NCI-H1105 (cell line): ENCODE measurements at regions not wholly inside any gene's neighbourhood (a gene's known extent, or its start where the extent isn't known, plus 50 kb on each side); places are given as distances from the start of the nearest gene placed in this dataset.
A peak's percentile ranks its signal among the peaks of the same experiment; 100 is the strongest.

Experiments used
- DNase-seq: peaks from one replicate; lab custom pipeline; 2025; lab: John Stamatoyannopoulos, UW

DNA sequence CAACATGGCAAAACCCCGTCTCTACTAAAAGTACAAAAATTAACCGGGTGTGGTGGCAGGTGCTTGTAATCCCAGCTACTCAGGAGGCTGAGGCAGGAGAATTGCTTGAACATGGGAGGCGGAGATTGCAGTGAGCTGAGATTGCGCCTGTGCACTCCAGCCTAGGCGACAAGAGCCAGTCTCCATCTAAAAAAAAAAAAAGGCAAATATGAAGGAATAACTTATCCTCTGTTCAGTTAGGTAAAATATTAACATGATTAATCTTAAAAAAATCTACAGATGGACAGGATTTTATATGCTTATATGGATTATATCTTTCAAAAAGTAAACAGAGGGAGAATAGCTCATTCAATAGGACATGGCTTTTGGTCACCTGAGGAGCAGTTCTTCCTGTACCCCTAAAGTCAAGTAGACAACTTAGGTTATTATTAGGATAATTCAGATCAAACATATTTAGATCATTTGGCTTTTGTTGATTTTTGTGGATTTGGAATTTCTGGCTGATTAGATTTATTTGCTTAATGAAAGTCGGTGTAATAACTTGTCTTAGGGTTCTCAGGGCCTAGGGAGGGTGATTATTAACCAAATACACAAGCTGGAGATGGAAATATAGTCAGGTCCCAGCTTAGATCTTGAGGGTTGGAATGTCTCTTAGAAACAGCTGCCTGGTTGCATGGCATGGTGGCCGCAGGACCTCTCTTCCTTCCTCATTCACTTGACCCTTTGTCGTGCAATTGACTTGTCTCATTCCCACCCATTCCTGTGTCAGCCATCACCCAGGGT, 82.1 kb upstream of the ONECUT1 start:
- DNase-seq: no peak

DNA sequence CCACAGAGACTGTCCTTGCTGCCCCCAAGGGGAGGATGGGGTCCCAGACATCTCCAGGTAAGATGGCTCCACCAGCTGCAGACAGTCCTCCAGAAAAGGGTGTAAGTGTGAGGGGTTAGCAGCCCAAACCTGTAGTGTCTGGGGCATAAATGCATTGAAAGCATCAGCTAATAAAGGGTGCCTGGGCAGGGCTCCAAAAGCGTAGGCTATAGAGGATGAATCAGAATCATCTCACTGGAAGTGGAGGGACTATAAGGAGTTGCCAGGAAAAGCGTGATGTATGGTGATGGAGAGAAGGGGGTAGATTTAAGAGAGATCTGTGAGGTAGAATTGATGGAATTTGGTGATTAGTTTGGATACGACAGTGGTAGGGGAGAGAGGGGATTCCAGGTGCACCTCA, 79.9 kb upstream of the ONECUT1 start:
- DNase-seq: no peak

GRCh38 chr15:52866698-52867097, 76.6 kb upstream of the ONECUT1 start:
- DNase-seq: no peak

DNA sequence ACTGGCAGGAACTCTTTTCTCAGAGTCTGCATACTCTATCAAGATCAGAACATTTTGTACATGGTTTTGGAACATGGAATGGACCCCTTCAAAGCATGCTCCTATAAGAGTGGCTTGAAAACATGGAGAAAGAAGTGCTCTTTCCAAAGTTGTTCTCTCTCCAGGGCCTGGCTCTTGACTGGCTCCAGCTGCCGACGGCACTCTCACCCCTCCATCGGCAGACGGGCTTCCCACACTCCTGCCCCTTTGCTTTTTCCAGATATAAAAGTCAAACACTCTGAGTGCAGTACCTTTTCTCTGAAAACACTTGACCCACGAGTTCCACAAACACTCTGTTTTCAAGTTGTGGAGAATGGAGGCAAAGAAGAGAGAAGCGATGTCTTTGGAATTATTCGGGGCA, 72.5 kb upstream of the ONECUT1 start:
- no peak for DNase-seq

DNA sequence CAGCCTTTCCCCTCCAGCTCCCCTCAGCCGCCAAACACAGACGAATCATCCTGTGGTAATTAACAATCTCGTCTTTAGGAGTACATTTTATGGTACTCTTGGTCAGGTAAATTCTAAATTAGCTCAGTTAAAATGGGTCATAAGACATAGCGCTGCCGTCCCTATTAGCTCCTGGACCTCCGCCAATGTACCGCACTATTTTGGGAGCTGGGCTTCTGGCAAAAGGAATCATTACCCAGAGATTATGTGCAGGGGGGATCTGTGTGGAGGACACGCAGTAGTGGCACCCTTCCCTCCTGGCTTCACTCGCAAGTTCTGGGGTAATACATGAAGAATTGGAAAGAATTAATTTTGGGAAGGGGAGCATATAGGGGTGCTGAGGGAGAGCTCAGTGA, 68.6 kb upstream of the ONECUT1 start:
- peak; percentile 46 for DNase-seq

- peak; percentile 59 for DNase-seq
These were observed 68.0 kb upstream of the ONECUT1 start for GRCh38 chr15:52857937-52858781.

- DNase-seq: no peak
These were observed 67.3 kb upstream of the ONECUT1 start for GRCh38 chr15:52857471-52857870.

- no peak for DNase-seq
These were observed 66.2 kb upstream of the ONECUT1 start for GRCh38 chr15:52856286-52856685.

GRCh38 chr15:52855157-52855556, 65.0 kb upstream of the ONECUT1 start:
- no peak for DNase-seq

- no peak for DNase-seq
These were observed 54.7 kb upstream of the ONECUT1 start for GRCh38 chr15:52844823-52845222.
